GM12878 (cell line): ENCODE measurements at regions not wholly inside any gene's neighbourhood (a gene's known extent, or its start where the extent isn't known, plus 50 kb on each side); places are given as distances from the start of the nearest gene placed in this dataset. TPM values are rescaled to one million over a fixed set of nuclear protein-coding genes. Genes with fewer than 3 reads are reported as not detected.

Source experiments
- ATAC-seq: fragments of 200-7000 bp; cut with Tn5 transposase; 3 replicates; pipeline ENCODE4 v1.9.1; 2020; ENCODE audit warnings: mild to moderate bottlenecking, moderate library complexity
- BruUV-seq: library from RNA; stranded (reverse); fragments of 400-500 nt; replicated peaks from 2 replicates; lab custom pipeline; 2021; lab: Mats Ljungman, UMichigan
- CTCF ChIA-PET: fragments of 300-600 bp; sonication (Branson Sonifier 250); formaldehyde crosslinking; extraction: SDS; loops from one replicate; lab custom pipeline; 2021; ENCODE audit warnings: inconsistent platforms; lab: Yijun Ruan, JAX
- POLR2A ChIA-PET: fragments of 350-600 bp; formaldehyde crosslinking; extraction: SDS; loops from one replicate; lab custom pipeline; 2021; ENCODE audit warnings: inconsistent platforms; lab: Charles Lee
- RAD21 ChIA-PET: fragments of 300-600 bp; sonication (Branson Sonifier 250); formaldehyde crosslinking; loops from one replicate; lab custom pipeline; 2023; ENCODE audit warnings: antibody characterized with exemption; ENCODE audit not compliant: unreplicated experiment; lab: Charles Lee
- SMC1A ChIA-PET: fragments of 300-600 bp; sonication (Branson Sonifier 250); formaldehyde crosslinking; loops from one replicate; lab custom pipeline; 2023; ENCODE audit not compliant: unreplicated experiment, uncharacterized antibody; lab: Charles Lee
- DNase-seq: peaks from one replicate; pipeline ENCODE4 v3.0.0-alpha.2; 2011; ENCODE audit warnings: low read depth, low spot score
- FAIRE-seq: peaks from 3 replicates; lab custom pipeline; 2011; peaks lifted over from hg19 to GRCh38; lab: Jason Lieb, UNC
- H2AFZ ChIP-seq: 2 replicates; pipeline ENCODE4 v1.6.0; 2011; ENCODE audit warnings: low read depth, low read length, control low read depth; ENCODE audit not compliant: control insufficient read depth
- H3K27ac ChIP-seq: 2 replicates; pipeline ENCODE4 v1.5.1; 2011; ENCODE audit warnings: control low read depth; ENCODE audit not compliant: control insufficient read depth, insufficient read depth
- H3K27me3 ChIP-seq, 2 experiments: replicated peaks in 1 of 2; 2 replicates each; pipeline versions ENCODE4 v1.6.0 to v1.6.1; 2011; ENCODE audit warnings: low read length in 1 of 2; ENCODE audit not compliant: control insufficient read depth in 2 of 2, insufficient read depth in 2 of 2
- H3K36me3 ChIP-seq, 2 experiments: 2 replicates each; pipeline ENCODE4 v1.5.1; 2011; ENCODE audit warnings: low read length in 1 of 2; ENCODE audit not compliant: control insufficient read depth in 2 of 2, insufficient read depth in 2 of 2
- H3K4me1 ChIP-seq: 2 replicates; pipeline ENCODE4 v1.6.1; 2011; ENCODE audit warnings: mild to moderate bottlenecking, low read length, moderate library complexity, mixed read lengths; ENCODE audit not compliant: control insufficient read depth, insufficient read depth
- H3K4me2 ChIP-seq: 2 replicates; pipeline ENCODE4 v1.6.0; 2011; ENCODE audit warnings: control low read depth; ENCODE audit not compliant: control insufficient read depth, insufficient read depth
- H3K4me3 ChIP-seq: fragments of 200-600 bp; sonication (generic); 2 replicates; pipeline ENCODE4 v1.5.1; 2016
- H3K79me2 ChIP-seq: 2 replicates; pipeline ENCODE4 v1.6.0; 2011; ENCODE audit warnings: low read length; ENCODE audit not compliant: control insufficient read depth, insufficient read depth
- H3K9ac ChIP-seq: 2 replicates; pipeline ENCODE4 v1.8.0; 2011; ENCODE audit warnings: low read length, control low read depth, mixed read lengths; ENCODE audit not compliant: control insufficient read depth, insufficient read depth
- H3K9me3 ChIP-seq: replicated peaks from 3 replicates; pipeline ENCODE4 v1.5.1; 2011; ENCODE audit warnings: mild to moderate bottlenecking, low read length; ENCODE audit not compliant: control insufficient read depth, insufficient read depth
- H4K20me1 ChIP-seq: 2 replicates; pipeline ENCODE4 v1.6.0; 2011; ENCODE audit not compliant: control insufficient read depth, insufficient read depth
- CREB1 ChIP-seq: IDR thresholded peaks from 2 replicates; pipeline ENCODE4 v1.6.1; 2012; ENCODE audit warnings: low read depth, mild to moderate bottlenecking, inconsistent platforms
- SUPT20H ChIP-seq: IDR thresholded peaks from 2 replicates; pipeline ENCODE4 v1.6.1; 2011; ENCODE audit warnings: low read depth, mild to moderate bottlenecking, low read length, moderate library complexity, borderline replicate concordance; ENCODE audit not compliant: control insufficient read depth
- in situ Hi-C: fragments of 300-500 bp; cut with MboI; formaldehyde crosslinking; loops from 9 replicates; pipeline ENCODE4 v1.14.3; 2018; ENCODE audit warnings: mixed read lengths
- intact Hi-C: fragments of 100-400 bp; cut with micrococcal nuclease; formaldehyde crosslinking; loops from one replicate; pipeline ENCODE4 v1.14.2; 2022; ENCODE audit not compliant: unreplicated experiment
- small RNA-seq: library from RNA; depleted of rRNA; stranded (forward); fragments of <200 nt; gene quantifications from one replicate; pipeline ENCODE3, GENCODE V24; 2014

DNA sequence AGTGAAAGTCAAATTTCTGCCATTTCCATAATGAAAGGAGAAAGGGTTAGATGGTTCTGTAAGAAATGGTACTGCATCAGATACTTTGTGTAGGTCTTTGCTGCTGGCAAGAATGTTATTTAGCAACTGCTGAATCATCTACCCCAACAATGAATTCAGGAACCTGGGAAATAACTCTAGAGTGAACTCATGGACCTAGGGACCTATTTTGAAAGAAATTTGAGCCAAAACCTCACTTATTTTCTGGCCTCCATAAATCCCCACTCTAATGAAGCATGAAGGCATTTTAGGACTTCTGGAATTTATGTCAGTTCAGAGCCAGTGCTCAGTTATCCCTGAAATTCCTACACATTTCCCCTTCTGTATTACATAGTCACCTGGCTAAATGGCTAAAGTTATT, 50.9 kb upstream of the CPNE8 start:
- Histone ChIP-seq H3K4me2 (no peak overlapping the region), H2AFZ (no peak overlapping the region), H3K4me3 (no peak overlapping the region), H3K79me2 (no peaks in the 10 kb centered on the region), H3K27me3 (no peaks in the 10 kb centered on the region), H3K9ac (no peak overlapping the region), H4K20me1 (no peaks in the 10 kb centered on the region), H3K27ac (no peak overlapping the region), H3K36me3 (no peaks in the 10 kb centered on the region), H3K9me3 (no peaks in the 10 kb centered on the region), H3K4me1 (no peaks in the 10 kb centered on the region)
- DNase-seq (no peak), FAIRE-seq (no peak), ATAC-seq (no peak)
- BruUV-seq = no TSS peak
- ChIA-PET POLR2A (no interaction called here), RAD21 (no interaction called here), CTCF (interaction anchor here (1.6 kb wide), 1 partner anchor 19 kb away, joined by 4 read pairs; no protein-coding TSS in a partner anchor), SMC1A (interaction anchor here (0.6 kb wide), 3 partner anchors 39 to 629 kb away, joined by 3 read pairs; no protein-coding TSS in a partner anchor)
- in situ Hi-C loops (no loop called here), intact Hi-C loops (no loop called here)
- no peak for TF ChIP-seq SUPT20H
- no peak for TF ChIP-seq CREB1

Small RNA genes in the stretch of these regions (small RNA-seq; reads per million reads assigned to genes)
- gene AC084373.1 = not detected
